PC-3 (cell line): ENCODE measurements at regions not wholly inside any gene's neighbourhood (a gene's known extent, or its start where the extent isn't known, plus 50 kb on each side); places are given as distances from the start of the nearest gene placed in this dataset.

Experiments
- ATAC-seq: fragments of 200-7000 bp; cut with Tn5 transposase; 2 replicates; pipeline ENCODE4 v1.9.1; 2020; ENCODE audit warnings: mild to moderate bottlenecking, moderate library complexity
- BruUV-seq: library from RNA; stranded (reverse); fragments of 400-500 nt; replicated peaks from 2 replicates; lab custom pipeline; 2021; lab: Mats Ljungman, UMichigan
- CTCF ChIA-PET: fragments of 300-600 bp; sonication (Branson Sonifier 250); formaldehyde crosslinking; loops from one replicate; lab custom pipeline; 2022; ENCODE audit warnings: antibody characterized with exemption; lab: Charles Lee
- POLR2A ChIA-PET: fragments of 300-600 bp; sonication (Branson Sonifier 250); formaldehyde crosslinking; loops from one replicate; lab custom pipeline; 2022; ENCODE audit warnings: antibody characterized with exemption; ENCODE audit not compliant: unreplicated experiment; lab: Charles Lee
- DNase-seq: peaks from one replicate; pipeline ENCODE4 v3.0.0-alpha.2; 2015
- H2AFZ ChIP-seq: fragments of 300-600 bp; sonication (generic); 2 replicates; pipeline ENCODE4 v1.6.0; 2016; ENCODE audit warnings: antibody characterized with exemption, low read length
- H3F3A ChIP-seq: fragments of 300-600 bp; sonication (generic); one replicate; pipeline ENCODE4 v1.6.0; 2017; ENCODE audit warnings: antibody characterized with exemption, low read length, control low read depth, mild to moderate bottlenecking; ENCODE audit not compliant: unreplicated experiment
- H3K27ac ChIP-seq: fragments of 300-600 bp; sonication (generic); 2 replicates; pipeline ENCODE4 v1.5.1; 2016; ENCODE audit warnings: mild to moderate bottlenecking, low read length
- H3K27me3 ChIP-seq: fragments of 300-600 bp; sonication (generic); 2 replicates; pipeline ENCODE4 v1.6.1; 2016; ENCODE audit warnings: low read length, mixed read lengths
- H3K36me3 ChIP-seq: fragments of 300-600 bp; sonication (generic); 2 replicates; pipeline ENCODE4 v1.6.1; 2016; ENCODE audit warnings: low read depth, mixed run types, low read length, mixed read lengths
- H3K4me1 ChIP-seq: fragments of 300-600 bp; sonication (generic); 2 replicates; pipeline ENCODE4 v1.5.1; 2016; ENCODE audit warnings: low read length; ENCODE audit not compliant: insufficient read depth
- H3K4me2 ChIP-seq: fragments of 300-600 bp; sonication (generic); 2 replicates; pipeline ENCODE4 v1.6.0; 2016; ENCODE audit warnings: low read length
- H3K4me3 ChIP-seq: fragments of 300-600 bp; sonication (generic); 2 replicates; pipeline ENCODE4 v1.5.1; 2016; ENCODE audit warnings: mild to moderate bottlenecking, low read length, mixed read lengths
- H3K79me2 ChIP-seq: fragments of 300-600 bp; sonication (generic); 2 replicates; pipeline ENCODE4 v1.6.1; 2017; ENCODE audit warnings: low read length, mixed read lengths
- H3K9ac ChIP-seq: fragments of 300-600 bp; sonication (generic); 2 replicates; pipeline ENCODE4 v1.6.0; 2016; ENCODE audit warnings: mild to moderate bottlenecking, low read length
- H3K9me2 ChIP-seq: fragments of 300-600 bp; sonication (generic); replicated peaks from 2 replicates; pipeline ENCODE4 v1.6.1; 2016; ENCODE audit warnings: mixed run types, low read length, mixed read lengths
- H3K9me3 ChIP-seq: fragments of 300-600 bp; sonication (generic); 2 replicates; pipeline ENCODE4 v1.6.1; 2016; ENCODE audit warnings: low read length, mixed read lengths
- H4K20me1 ChIP-seq: fragments of 300-600 bp; sonication (generic); 2 replicates; pipeline ENCODE4 v1.6.1; 2016; ENCODE audit warnings: low read length, mixed read lengths
- EZH2 ChIP-seq: fragments of 300-600 bp; sonication (generic); IDR thresholded peaks from one replicate; pipeline ENCODE4 v1.6.1; 2017; ENCODE audit warnings: antibody characterized with exemption, mild to moderate bottlenecking, low read length; ENCODE audit not compliant: unreplicated experiment
- EZH2phosphoT487 ChIP-seq: fragments of 300-600 bp; sonication (generic); IDR thresholded peaks from 2 replicates; pipeline ENCODE4 v1.6.1; 2018; ENCODE audit warnings: mild to moderate bottlenecking, antibody characterized with exemption, low read length, borderline replicate concordance
- intact Hi-C: fragments of 100-400 bp; cut with micrococcal nuclease; formaldehyde crosslinking; loops from 2 replicates; pipeline ENCODE4 v1.9.0; 2023
- TF ChIP-seq, protein P1 (sequence below): fragments of 300-600 bp; sonication (generic); conservative IDR thresholded peaks from 2 replicates; pipeline ENCODE4 v1.5.1; 2017; ENCODE audit warnings: antibody characterized with exemption, low read depth, mild to moderate bottlenecking, low read length

DNA sequence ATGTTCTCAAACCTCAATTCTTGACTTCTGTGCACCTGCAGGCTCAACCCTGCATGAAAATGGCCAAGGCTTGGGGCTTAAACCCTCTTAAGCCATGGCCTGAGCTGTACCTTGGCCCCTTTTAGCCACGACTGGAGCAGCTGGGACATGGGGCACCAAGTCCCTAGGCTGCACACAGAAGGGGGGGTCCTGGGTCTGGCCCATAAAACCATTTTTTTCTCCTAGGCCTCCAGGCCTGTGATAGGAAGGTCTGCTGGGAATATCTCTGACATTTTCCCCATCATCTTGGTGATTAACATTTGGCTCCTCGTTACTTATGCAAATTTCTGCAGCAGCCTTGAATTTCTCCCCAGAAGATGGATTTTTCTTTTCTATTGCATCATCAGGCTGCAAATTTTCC, 119.4 kb upstream of the VGLL2 start:
- CTCF ChIA-PET, result no interaction called here

DNA sequence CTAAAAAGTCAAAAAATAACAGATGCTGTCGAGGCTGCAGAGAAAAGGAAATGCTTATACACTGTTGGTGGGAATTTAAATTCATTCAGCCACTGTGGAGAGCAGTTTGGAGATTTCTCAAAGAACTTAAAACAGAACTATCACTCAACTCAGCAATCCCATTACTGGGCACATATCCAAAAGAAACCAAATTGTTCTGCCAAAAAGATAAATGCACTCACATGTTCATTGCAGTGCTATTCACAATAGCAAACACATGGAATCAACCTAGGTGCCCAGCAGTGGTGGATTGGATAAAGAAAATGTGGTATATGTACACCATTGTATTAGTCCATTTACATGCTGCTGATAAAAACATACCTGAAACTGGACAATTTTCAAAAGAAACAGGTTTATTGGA, 116.0 kb upstream of the VGLL2 start:
- no peaks in the 10 kb centered on the region for H3K79me2 ChIP-seq
- no peak overlapping the region for H3K27ac ChIP-seq
- ChIA-PET POLR2A (no interaction called here), CTCF (no interaction called here)
- H3K4me1 ChIP-seq, result no peaks in the 10 kb centered on the region
- H3K9me3 ChIP-seq, result no peaks in the 10 kb centered on the region
- H3K9ac ChIP-seq, result no peak overlapping the region
- no peak overlapping the region for H2AFZ ChIP-seq
- no peaks in the 10 kb centered on the region for H4K20me1 ChIP-seq
- DNase-seq (no peak), ATAC-seq (no peak)
- no peaks in the 10 kb centered on the region for H3K27me3 ChIP-seq
- no peaks in the 10 kb centered on the region for H3K36me3 ChIP-seq
- H3K9me2 ChIP-seq, result no peaks in the 10 kb centered on the region
- TF ChIP-seq EZH2phosphoT487 (no peak), EZH2 (no peak)
- TF ChIP-seq, protein P1, sequence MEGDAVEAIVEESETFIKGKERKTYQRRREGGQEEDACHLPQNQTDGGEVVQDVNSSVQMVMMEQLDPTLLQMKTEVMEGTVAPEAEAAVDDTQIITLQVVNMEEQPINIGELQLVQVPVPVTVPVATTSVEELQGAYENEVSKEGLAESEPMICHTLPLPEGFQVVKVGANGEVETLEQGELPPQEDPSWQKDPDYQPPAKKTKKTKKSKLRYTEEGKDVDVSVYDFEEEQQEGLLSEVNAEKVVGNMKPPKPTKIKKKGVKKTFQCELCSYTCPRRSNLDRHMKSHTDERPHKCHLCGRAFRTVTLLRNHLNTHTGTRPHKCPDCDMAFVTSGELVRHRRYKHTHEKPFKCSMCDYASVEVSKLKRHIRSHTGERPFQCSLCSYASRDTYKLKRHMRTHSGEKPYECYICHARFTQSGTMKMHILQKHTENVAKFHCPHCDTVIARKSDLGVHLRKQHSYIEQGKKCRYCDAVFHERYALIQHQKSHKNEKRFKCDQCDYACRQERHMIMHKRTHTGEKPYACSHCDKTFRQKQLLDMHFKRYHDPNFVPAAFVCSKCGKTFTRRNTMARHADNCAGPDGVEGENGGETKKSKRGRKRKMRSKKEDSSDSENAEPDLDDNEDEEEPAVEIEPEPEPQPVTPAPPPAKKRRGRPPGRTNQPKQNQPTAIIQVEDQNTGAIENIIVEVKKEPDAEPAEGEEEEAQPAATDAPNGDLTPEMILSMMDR, result no peak
- no TSS peak for BruUV-seq
- intact Hi-C loops, result no loop called here
- no peak overlapping the region for H3K4me3 ChIP-seq
- no peak overlapping the region for H3K4me2 ChIP-seq
- no peaks in the 10 kb centered on the region for H3F3A ChIP-seq

More for the DNA sequence above, 119.4 kb upstream of the VGLL2 start:
- Histone ChIP-seq H3F3A (no peaks in the 10 kb centered on the region), H2AFZ (no peak overlapping the region), H3K4me2 (no peak overlapping the region), H3K79me2 (no peaks in the 10 kb centered on the region), H3K9me3 (no peaks in the 10 kb centered on the region), H3K27me3 (no peaks in the 10 kb centered on the region), H3K9ac (no peak overlapping the region), H3K9me2 (no peaks in the 10 kb centered on the region), H3K36me3 (no peaks in the 10 kb centered on the region), H3K27ac (no peak overlapping the region), H3K4me3 (no peak overlapping the region), H4K20me1 (no peaks in the 10 kb centered on the region), H3K4me1 (no peaks in the 10 kb centered on the region)
- intact Hi-C loops, result no loop called here
- POLR2A ChIA-PET, result no interaction called here
- DNase-seq, result no peak
- BruUV-seq, result no TSS peak
- no peak for ATAC-seq
- TF ChIP-seq EZH2, result no peak
- no peak for TF ChIP-seq EZH2phosphoT487
- TF ChIP-seq, protein P1, result no peak

GRCh38 chr6:117156741-117157140, 108.6 kb upstream of the VGLL2 start:
- POLR2A ChIA-PET, result no interaction called here
- no peaks in the 10 kb centered on the region for H3K79me2 ChIP-seq
- ATAC-seq (no peak), DNase-seq (no peak)
- no peaks in the 10 kb centered on the region for H3K27me3 ChIP-seq
- no peak overlapping the region for H3K27ac ChIP-seq
- no peak overlapping the region for H3K4me2 ChIP-seq
- H4K20me1 ChIP-seq, result no peaks in the 10 kb centered on the region
- H3K9me3 ChIP-seq, result no peaks in the 10 kb centered on the region
- H3K4me1 ChIP-seq, result no peaks in the 10 kb centered on the region
- H3K9me2 ChIP-seq, result no peaks in the 10 kb centered on the region
- TF ChIP-seq EZH2, result no peak
- no peak for TF ChIP-seq EZH2phosphoT487
- TF ChIP-seq, protein P1, result no peak
- no peaks in the 10 kb centered on the region for H3K36me3 ChIP-seq
- H2AFZ ChIP-seq, result no peak overlapping the region
- H3K9ac ChIP-seq, result no peak overlapping the region
- no peak overlapping the region for H3K4me3 ChIP-seq
- no TSS peak for BruUV-seq
- CTCF ChIA-PET, result no interaction called here
- intact Hi-C loops, result no loop called here
- H3F3A ChIP-seq, result no peaks in the 10 kb centered on the region
